ENCODE measurements at regions not wholly inside any gene's neighbourhood (a gene's known extent, or its start where the extent isn't known, plus 50 kb on each side); places are given as distances from the start of the nearest gene placed in this dataset.
"Not testable (repeated sequence)": the region's sequence is repeated elsewhere in the genome, so short reads cannot be mapped to it uniquely, and the experiment has no call there.

DNA sequence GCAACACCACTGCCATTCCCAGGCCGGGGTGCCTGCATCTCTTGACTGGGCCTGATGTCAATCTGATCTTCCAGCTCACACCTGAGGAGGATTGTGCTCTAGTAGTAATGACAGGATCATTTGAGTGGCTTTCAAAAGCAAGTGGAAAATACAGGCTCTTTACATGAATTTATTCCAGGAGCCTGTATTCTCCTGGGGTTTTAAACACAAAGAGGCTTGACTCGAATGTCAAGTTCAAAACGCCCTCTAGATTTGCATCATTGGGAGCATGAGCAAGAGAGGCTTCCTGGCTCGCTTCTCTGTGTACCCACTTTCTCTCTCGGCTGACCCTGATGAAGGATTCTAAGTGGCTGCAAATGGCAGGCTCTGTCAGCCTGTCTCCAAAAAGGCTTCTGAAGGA, 199.5 kb upstream of the PUDP start:
- CTCF ChIA-PET = no interaction called here
- H3K9me3 Mint-ChIP-seq (ENCODE audit: low read depth, unreplicated experiment) = no peaks in the 10 kb centered on the region
- H3K36me3 Mint-ChIP-seq (ENCODE audit: insufficient read depth, unreplicated experiment) = no peaks in the 10 kb centered on the region
- DNase-seq = no peak
- no peaks in the 10 kb centered on the region for H3K27me3 Mint-ChIP-seq (ENCODE audit: unreplicated experiment)
- no peak overlapping the region for H3K4me3 Mint-ChIP-seq (ENCODE audit: low read depth, unreplicated experiment)
- H3K4me1 Mint-ChIP-seq (ENCODE audit: low read depth, unreplicated experiment) = no peaks in the 10 kb centered on the region
- TF ChIP-seq, protein P1, sequence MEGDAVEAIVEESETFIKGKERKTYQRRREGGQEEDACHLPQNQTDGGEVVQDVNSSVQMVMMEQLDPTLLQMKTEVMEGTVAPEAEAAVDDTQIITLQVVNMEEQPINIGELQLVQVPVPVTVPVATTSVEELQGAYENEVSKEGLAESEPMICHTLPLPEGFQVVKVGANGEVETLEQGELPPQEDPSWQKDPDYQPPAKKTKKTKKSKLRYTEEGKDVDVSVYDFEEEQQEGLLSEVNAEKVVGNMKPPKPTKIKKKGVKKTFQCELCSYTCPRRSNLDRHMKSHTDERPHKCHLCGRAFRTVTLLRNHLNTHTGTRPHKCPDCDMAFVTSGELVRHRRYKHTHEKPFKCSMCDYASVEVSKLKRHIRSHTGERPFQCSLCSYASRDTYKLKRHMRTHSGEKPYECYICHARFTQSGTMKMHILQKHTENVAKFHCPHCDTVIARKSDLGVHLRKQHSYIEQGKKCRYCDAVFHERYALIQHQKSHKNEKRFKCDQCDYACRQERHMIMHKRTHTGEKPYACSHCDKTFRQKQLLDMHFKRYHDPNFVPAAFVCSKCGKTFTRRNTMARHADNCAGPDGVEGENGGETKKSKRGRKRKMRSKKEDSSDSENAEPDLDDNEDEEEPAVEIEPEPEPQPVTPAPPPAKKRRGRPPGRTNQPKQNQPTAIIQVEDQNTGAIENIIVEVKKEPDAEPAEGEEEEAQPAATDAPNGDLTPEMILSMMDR (IDR thresholded peaks at IDR 0.05; ENCODE audit: unreplicated experiment) = no peak
- H3K27ac Mint-ChIP-seq (ENCODE audit: unreplicated experiment) = no peak overlapping the region
- intact Hi-C loops (cut with micrococcal nuclease; ENCODE audit: unreplicated experiment) = no loop called here
- BruUV-seq (replicated peaks) = no TSS peak

DNA sequence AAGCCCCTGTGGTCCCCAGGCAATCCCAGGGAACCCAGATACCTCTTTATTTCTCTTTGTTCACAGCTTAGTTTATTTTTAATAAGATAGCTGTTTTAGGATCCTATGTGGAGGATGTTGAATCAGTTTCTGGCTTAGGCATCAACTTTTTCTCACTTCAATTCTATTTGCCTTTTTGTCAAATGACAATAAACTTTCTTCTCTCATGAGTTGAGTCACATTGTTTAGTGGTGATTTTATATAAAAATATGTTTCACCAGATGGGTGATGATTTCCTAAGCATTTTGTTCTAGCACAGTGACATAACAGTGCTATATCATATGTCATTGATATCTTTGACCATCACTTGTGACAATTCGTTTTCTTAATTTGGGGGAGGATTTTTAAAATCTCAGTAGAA, 198.1 kb upstream of the PUDP start:
- intact Hi-C loops (cut with micrococcal nuclease; ENCODE audit: unreplicated experiment) = no loop called here
- CTCF ChIA-PET = no interaction called here
- Mint-ChIP-seq H3K4me1 (ENCODE audit: low read depth, unreplicated experiment) (no peaks in the 10 kb centered on the region), H3K9me3 (ENCODE audit: low read depth, unreplicated experiment) (peaks cover 2% of the 10 kb centered on the region), H3K27me3 (ENCODE audit: unreplicated experiment) (no peaks in the 10 kb centered on the region), H3K36me3 (ENCODE audit: insufficient read depth, unreplicated experiment) (no peaks in the 10 kb centered on the region), H3K4me3 (ENCODE audit: low read depth, unreplicated experiment) (no peak overlapping the region), H3K27ac (ENCODE audit: unreplicated experiment) (no peak overlapping the region)
- TF ChIP-seq, protein P1 (IDR thresholded peaks at IDR 0.05; ENCODE audit: unreplicated experiment) = no peak
- BruUV-seq (replicated peaks) = no TSS peak
- DNase-seq = no peak

DNA sequence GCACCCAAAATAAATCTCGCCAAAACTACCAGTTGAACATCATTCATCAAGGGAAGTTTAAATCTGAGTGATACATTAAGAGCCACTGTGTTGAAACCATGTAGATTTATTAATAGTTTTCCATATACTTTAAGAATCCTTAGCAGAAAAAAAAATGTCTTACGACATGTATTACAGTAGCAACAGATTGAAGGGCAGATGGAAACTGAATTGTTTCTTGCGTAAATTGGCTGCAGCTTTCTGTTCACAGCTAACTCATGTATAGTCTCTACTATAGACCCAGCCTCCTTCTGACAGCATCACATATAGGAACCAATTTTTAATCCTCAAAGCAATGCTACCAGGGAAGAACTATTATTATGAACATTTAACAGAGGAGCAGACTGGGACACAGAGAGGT, 195.2 kb upstream of the PUDP start:
- no peaks in the 10 kb centered on the region for H3K27me3 Mint-ChIP-seq (ENCODE audit: unreplicated experiment)
- TF ChIP-seq, protein P1 (IDR thresholded peaks at IDR 0.05; ENCODE audit: unreplicated experiment) = no peak
- no peaks in the 10 kb centered on the region for H3K4me1 Mint-ChIP-seq (ENCODE audit: low read depth, unreplicated experiment)
- intact Hi-C loops (cut with micrococcal nuclease; ENCODE audit: unreplicated experiment) = no loop called here
- no peak for DNase-seq
- H3K9me3 Mint-ChIP-seq (ENCODE audit: low read depth, unreplicated experiment) = peaks cover 7% of the 10 kb centered on the region
- BruUV-seq (replicated peaks) = no TSS peak
- no peak overlapping the region for H3K27ac Mint-ChIP-seq (ENCODE audit: unreplicated experiment)
- CTCF ChIA-PET = no interaction called here
- H3K36me3 Mint-ChIP-seq (ENCODE audit: insufficient read depth, unreplicated experiment) = no peaks in the 10 kb centered on the region
- no peak overlapping the region for H3K4me3 Mint-ChIP-seq (ENCODE audit: low read depth, unreplicated experiment)

DNA sequence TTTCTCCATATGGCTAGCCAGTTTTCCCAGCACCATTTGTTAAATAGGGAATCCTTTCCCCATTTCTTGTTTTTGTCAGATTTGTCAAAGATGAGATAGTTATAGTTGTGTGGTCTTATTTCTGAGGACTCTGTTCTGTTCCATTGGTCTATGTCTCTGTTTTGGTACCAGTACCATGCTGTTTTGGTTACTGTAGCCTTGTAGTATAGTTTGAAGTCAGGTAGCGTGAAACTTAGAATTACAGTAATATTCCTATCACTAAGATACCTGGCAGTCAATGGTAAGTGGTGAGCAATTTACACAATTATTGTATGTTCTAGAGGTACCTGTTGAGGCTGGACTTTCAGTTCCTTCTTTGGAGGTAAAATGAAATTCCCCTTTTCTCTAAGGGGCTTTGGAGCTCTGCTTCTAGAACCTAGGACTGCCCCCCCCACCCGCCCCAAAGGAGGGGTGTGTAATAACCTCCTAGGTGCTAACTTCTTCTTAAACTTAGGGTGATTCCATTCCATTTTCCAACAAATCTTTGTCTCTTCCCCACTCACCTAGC, 187.9 kb upstream of the PUDP start:
- H3K36me3 Mint-ChIP-seq (ENCODE audit: insufficient read depth, unreplicated experiment); CTCF ChIA-PET; H3K4me1 Mint-ChIP-seq (ENCODE audit: low read depth, unreplicated experiment); H3K27ac Mint-ChIP-seq (ENCODE audit: unreplicated experiment); H3K27me3 Mint-ChIP-seq (ENCODE audit: unreplicated experiment); H3K4me3 Mint-ChIP-seq (ENCODE audit: low read depth, unreplicated experiment); intact Hi-C loops (cut with micrococcal nuclease; ENCODE audit: unreplicated experiment); H3K9me3 Mint-ChIP-seq (ENCODE audit: low read depth, unreplicated experiment); DNase-seq; BruUV-seq (replicated peaks): not testable (repeated sequence)

DNA sequence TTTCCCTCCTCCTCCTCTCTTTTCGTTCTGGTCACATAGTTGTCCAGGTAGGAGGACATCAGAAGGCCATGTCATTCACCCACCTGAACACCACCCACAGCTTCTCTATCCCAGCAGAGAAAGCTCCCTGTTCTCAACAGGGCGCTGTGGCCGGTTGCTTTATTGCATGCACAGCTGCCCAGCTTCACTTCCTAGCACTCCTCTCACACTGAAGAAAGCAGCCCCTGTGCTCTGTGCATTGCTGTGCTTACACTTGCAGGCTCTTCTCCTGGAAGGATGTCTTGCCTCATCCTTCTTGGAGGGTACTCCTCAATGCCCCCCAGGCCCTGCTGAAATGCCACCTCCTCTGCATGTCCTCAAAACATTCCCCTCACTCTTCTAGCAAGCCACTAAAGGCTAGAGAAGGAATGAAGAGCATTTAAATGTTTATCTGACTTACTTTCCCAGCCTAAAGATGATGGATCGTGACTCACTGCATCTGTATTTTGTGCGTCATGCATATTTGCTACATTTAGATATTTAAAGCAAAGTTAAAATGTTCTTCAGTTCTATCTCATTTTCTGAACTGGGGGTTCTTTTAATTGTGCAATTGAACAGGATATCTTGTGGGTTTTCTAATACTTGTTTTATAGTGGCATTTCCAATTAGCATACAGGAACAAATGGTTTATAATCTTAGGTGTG, 186.4 kb upstream of the PUDP start:
- H3K27ac Mint-ChIP-seq (ENCODE audit: unreplicated experiment) = no peak overlapping the region
- intact Hi-C loops (cut with micrococcal nuclease; ENCODE audit: unreplicated experiment) = no loop called here
- no TSS peak for BruUV-seq (replicated peaks)
- no peak overlapping the region for H3K4me3 Mint-ChIP-seq (ENCODE audit: low read depth, unreplicated experiment)
- TF ChIP-seq, protein P1 (IDR thresholded peaks at IDR 0.05; ENCODE audit: unreplicated experiment) = no peak
- H3K4me1 Mint-ChIP-seq (ENCODE audit: low read depth, unreplicated experiment) = no peaks in the 10 kb centered on the region
- DNase-seq = no peak
- H3K9me3 Mint-ChIP-seq (ENCODE audit: low read depth, unreplicated experiment) = no peaks in the 10 kb centered on the region
- CTCF ChIA-PET = no interaction called here
- no peaks in the 10 kb centered on the region for H3K27me3 Mint-ChIP-seq (ENCODE audit: unreplicated experiment)
- no peaks in the 10 kb centered on the region for H3K36me3 Mint-ChIP-seq (ENCODE audit: insufficient read depth, unreplicated experiment)
